ENCODE measurements at regions not wholly inside any gene's neighbourhood (a gene's known extent, or its start where the extent isn't known, plus 50 kb on each side); places are given as distances from the start of the nearest gene placed in this dataset.

DNA sequence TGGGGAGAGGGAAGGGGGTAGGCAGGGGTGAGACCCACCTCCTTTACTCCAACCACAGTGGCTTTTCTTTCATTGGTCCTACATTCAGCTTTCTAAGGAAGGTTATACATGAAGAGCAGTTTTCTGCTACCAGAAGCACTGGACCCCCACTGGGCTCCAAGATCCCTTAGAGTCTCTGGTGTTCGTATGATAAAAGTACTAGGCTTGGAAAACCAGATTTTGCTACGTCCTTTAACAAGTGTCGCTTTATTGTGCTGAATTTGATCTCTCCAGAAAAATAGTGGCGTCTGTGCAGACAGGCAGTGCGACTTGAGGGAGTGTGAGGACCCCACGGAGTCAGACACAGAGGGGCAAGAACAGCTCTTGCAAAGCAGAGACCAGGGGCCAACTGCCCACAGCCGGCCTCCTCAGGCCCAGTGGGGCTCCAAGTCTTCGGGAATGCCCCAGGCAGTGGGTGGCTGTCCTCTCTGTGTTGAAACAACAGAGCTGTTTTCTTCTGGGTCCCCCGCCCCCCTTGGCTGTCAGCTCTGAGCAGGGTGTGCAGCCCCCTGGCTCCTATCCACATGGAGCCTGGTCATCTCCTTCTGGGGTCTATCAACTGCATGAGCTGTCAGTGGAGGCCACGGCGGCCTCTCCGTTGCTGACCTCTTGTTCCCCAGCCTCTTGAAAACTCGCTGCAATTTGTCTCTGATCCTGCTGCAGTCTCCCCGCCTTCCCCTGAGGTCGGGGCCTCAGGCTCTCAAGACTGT is 333.2 kb downstream of the RPS24 start:
- DNase-seq (ENCODE audit: low read depth): no peak

DNA sequence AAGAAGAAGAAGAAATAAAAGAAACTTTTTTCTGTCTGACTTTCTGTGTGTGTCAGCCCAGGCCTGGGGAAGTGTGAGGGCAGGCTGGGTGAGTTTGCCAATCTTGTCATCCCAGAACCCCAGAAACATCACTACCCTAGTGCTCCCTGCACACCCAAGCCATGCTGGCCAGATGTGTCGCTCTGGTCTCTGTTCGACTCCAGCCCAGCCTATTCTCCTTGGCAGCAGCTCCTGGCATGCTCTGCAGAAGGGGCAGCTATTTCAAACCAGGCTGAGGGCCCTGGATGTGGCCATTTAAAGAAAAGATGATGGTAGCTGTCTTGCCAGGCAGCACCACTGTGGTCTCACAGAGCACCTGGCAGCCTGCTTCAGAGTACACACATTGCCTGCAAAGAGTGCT is 334.1 kb downstream of the RPS24 start:
- no peak for DNase-seq (ENCODE audit: low read depth)

DNA sequence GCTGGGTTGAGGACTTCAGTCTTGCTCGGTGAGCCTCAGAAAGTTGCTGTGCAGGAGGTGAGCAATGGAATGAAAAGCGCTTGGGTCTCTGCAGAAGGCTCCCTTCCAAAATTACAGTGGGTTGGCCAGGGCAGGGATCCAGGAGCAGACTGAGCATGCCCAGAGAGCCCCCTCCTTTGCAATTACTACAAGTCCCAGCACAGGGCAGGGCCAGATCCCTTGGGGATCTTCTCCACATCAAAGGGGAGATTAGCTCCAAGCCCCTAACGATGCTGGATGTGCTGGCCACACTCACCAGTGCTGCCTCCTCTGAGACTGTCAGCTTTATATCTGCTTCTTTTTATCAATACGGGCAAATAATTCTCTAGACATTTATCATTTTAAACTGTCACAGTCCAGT is 337.5 kb downstream of the RPS24 start:
- no peak for DNase-seq (ENCODE audit: low read depth)

DNA sequence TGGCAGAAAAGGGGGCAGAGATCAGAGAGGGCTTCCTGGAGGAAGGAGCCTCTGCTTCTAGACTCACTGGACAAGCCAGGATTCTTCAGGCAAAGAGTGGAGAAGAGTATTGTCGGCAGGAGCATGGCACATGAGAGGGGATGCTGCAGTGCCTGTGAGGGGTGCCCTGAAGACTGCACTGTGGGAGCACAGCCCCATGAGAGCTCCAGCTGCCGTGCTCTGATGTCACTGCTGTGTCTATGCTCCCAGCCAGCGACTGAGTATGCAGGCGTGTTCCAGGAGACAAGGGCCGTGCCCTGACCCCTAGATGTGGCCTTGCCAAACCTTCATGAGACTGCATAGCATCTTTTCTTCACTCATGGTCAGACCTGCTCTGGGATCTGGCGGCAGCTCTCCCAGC is 339.1 kb downstream of the RPS24 start:
- no peak for DNase-seq (ENCODE audit: low read depth)

DNA sequence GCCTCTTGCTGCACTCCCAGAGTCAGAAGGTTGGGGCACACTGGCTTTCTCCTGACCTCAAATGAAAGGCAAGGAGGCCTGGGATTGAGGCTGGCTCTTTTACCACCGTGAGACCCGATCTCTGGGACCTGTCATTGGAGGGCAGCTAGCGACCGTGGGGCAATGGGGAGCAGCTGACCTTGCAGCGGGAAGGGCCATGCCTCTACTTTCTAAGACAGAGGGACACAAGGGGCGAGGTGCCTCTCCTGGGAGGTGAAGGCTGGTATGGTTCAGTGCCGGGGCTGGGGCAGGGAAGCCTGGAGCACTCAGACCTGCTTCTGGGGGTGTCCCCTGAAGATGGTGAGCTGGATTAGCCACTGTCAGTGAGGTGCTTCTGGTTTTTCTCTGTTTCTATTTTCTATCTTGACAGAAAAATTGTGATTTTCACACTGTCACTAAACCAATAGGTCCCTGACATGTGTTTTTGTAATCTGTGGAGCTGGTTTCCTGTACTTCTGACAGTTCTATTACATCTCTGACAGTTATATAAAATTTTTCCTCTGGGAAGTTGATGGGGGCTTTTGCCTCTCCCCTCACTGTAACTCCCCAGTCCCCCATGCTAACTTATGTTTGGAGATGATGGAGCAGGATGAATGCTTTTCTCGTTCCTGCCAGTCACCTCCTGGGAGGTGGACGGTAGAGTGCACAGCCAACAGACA is 340.8 kb downstream of the RPS24 start:
- no peak for DNase-seq (ENCODE audit: low read depth)

DNA sequence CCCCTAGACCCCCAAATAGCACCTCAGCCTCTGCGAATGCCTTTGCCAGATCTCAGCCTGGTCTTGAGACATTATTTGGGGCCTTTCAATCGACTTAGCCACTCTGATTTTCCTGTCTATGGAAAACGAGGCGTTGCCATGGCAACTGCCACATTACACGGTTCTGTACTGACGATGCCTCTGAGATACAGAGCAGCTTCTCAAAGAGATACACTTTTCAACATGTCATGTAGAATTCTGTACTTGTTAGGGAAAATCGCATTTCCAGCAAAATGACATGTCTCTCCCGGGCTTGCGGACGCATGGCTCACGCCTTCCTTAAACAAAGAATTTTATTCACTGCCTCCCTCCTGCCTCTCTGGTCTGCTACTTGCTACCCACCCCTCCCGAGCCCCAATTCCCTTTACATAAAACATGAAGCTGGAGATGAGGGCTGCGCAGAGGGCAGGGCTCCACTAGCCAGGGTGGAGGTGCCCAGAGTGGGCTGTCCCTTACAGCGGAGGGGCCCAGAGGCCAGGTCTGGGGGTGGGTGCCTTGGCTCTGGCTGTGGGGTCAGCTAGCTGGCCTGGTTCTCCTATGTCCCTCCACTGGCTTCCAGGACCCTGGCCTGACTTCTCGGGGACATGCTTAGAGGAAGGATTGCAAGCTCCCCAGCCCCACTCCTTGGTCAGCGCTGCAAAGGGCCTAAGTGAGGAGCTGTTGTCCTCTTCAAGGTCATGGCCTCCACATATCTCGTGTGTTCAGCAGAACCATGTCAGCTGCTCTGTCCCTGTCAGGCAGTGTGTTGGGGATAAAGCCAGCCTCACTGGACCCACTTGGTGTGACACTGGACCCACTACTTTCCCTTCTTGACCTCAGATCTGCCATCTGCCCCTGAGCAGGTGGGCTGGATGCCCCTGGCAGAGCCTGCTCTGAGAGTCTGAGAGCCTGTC is 342.5 kb downstream of the RPS24 start:
- DNase-seq (ENCODE audit: low read depth): no peak

DNA sequence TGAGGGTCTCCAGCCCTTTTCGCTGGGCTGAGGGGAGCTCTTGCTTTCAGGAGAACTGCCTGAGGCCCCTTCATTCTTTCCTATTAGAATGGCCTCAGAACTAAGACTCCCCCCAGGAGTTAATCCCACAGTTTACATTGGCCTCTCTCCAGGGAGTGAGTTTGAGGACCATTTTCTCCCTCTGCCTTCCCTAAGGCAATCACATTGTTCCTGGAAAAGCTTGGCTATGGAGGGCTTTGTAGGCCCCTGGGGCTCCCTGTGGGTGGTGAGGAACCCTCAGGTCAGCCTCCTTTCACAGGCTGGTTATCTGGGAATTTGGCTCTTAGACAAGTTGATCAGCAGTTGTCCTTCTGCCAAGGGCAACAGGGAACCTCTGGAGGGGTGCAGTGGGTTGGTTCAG is 343.7 kb downstream of the RPS24 start:
- DNase-seq (ENCODE audit: low read depth): no peak

DNA sequence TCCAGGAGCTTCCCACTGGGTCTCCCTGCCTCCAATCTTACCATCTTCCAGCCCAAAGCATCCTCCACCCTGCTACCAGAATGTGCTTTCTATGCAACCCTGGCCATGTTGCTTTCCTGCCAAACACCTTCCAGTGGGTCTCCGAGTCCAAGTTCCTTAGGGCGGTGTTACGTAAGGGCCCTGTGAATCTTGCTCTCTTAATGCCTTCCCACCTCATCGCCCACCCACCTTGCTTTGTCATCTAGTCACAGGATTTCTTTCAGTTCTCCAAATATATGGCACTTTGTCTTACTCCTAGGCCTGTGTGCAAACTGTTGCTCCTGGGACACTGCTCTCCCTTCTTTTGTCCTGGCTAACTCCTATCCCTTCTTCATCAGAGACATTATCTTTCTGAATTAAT is 344.5 kb downstream of the RPS24 start:
- DNase-seq (ENCODE audit: low read depth): no peak

DNA sequence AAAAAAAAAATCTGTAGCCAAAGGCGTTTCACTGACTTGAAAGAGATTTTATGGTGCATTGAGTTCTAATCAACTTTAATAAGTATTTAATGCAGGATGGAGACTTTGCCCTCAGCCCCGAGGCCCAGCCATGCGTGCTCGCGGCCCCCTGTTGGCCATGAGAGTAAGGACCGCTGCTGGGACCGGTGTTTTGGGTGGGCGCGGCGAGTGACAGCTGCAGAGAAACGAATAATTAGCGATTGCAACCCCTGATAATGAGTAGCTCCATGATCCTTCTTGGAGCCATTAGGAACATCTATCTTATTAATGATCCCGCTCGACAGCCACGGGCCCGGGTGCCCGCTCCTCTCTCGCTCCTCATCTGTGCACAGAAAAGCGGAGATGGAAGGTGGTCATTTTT is 347.4 kb downstream of the RPS24 start:
- DNase-seq (ENCODE audit: low read depth): no peak

DNA sequence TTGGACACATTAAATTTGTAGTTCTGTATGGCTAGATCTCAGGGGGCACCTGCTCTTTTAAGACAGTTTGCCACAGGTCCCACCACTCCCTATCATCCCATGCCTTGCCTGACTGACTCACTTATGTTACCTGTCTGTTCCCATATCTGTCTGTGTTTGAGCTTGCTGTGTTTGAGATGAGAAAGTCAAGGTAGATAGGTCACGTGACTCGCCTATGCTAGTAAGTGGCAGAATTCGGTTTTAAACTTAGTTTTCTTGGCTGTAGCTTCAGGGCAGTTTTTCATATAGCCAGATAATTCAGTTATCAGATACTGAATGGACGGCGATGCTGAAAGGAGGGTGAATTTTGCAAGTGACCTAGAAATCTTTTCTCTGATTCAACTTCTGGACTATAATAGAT is 348.4 kb downstream of the RPS24 start:
- DNase-seq (ENCODE audit: low read depth): no peak

DNA sequence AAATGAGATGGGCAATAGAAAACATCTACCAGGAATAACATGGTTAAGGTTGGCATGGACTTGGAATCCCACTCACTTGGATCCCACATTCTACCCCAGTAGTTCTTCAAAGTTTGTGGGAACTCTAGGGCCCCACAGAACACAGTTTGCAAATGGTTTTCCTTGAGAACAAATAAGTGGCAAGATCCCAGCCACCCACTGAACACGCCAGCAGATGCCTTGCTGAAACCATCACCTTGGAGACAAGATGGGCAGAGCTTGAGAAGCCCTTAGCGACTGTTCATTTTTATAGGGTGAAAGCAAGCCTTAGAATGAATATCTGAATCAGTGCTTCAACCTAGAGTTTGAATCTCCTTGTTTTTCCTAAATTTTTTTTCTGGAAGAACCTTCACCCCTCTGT is 349.1 kb downstream of the RPS24 start:
- DNase-seq (ENCODE audit: low read depth): no peak

DNA sequence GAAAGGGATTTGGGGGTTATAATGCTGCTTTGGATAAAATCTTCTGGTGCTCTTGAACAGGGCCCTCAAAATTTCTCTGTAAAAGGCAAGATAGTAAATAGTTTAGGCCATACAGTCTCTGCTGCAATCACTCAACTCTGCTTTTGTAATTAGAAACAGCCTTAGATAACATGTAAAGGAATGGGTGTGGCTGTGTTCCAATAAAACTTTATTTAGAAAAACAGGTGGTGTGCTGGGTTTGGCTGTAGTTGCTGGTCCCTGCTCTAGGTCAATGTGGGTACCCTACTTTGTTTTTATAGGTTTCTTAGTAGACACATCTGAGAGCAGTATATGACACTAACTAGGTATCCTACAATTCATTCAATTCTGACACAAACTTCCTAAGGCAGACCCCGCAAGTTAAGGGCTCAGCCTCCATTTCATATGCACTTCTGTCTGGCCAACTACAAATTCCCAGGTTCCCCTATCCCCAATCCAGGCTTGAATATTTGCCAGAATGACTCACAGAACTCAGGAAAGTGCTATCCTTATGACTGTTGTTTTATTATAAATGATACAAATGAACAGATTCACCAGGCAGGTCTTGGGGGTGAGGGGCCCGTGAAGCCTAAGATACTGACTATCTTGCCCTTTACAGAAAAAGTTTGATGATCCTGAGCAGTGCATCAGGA is 349.9 kb downstream of the RPS24 start:
- no peak for DNase-seq (ENCODE audit: low read depth)

DNA sequence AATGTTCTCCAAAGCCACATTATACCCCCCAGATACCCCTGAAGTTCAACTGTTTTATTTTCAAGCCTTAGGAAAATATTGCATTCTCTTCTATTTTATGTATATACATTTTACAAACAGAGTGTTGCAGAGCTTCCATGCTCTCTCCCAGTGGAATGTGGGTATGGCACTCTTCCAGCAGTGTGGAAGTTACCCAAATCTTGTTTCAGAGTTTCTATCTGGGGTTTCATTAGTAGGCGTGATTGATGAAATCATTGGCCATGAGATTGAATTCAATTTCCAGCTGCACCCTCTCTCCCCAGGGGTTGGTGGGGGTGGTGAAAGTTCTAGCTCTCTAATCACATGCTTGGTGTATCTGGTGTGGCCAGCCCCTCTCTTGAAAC is 350.4 kb downstream of the RPS24 start:
- no peak for DNase-seq (ENCODE audit: low read depth)

DNA sequence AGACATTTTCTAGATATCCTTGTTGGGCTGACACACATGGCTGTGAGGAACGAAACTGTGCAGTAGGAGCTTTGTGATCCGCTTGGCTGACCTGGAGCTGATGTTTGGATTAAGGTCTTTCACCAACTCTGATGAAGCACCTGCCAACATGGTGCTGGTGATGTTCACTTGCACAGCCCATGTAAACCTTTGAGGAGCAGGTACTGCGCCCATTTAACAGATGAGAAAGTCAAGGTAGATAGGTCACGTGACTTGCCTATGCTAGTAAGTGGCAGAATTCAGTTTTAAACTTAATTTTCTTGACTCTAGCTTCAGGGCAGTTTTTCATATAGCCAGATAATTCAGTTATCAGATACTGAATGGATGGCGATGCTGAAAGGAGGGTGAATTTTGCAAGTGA is 351.9 kb downstream of the RPS24 start:
- no peak for DNase-seq (ENCODE audit: low read depth)

DNA sequence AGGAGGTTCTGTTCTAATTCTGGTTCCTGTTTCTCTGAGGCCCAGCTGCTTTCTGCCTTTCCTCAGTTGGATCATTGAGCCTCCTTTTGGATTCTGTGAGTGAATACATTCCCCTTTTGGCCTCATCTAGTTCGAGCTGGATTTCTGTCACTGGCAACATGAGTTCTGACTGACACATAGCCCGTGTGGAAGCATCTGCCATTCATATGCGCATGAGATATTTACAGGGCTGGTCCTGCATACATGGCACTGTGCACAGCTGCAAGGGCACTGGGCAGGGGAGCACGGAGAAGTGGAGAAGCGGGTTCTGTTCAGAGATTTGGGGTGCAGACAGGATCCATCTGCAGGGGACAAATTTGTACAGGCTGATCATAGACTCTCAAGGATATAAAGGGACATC is 352.8 kb downstream of the RPS24 start:
- DNase-seq (ENCODE audit: low read depth): no peak

DNA sequence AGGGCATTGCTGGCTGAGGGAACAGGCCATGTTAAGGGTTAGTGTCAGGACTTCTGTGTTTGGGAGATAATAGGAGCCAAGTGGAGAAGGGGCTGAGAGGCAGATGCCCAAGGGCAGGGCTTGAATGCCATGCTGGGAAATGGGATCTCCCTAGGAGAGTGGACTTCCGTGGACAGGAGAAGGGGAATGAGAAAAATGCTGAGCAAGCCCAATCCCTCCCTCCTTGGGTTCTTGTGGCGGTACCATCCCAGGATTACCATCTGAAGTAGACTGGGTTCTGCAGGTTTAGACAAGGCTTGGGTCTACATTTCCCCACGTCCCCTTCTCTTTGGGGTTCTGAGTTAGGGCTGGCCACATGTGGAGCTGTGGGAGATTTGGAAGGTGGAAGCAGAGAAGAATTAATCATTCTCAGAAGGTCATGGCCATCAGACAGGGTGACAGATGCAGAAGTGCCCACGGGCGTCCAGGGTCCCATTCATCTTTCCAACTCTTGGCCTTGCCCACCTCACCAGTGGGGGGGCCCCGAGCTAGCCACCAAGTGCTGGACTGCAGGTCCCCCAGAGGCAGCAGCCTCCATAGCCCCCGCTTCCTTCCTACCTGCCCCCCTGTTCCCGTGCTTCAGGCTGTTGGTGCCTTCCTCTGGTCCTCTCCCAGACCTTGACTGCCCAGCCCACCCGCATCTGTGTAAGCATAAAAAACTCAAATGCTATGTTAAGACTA is 354.8 kb downstream of the RPS24 start:
- no peak for DNase-seq (ENCODE audit: low read depth)

DNA sequence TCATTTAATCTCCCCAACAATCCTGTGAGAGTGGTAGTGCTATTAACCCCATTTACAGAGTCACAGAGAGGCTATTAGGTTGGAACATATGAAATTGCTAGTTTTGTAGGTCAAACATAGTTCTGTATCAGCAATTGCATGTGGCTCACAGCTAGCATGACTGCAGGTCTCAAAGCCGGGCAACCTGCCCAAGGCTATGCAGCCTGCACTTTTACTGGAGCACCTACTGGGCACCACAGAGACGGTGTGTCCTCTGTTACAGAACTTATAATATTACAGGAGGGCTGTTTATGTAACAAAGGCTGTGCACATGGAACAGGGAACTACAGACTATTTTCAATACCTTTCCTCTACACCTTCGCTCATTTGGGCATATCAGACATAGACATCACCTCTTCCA is 355.8 kb downstream of the RPS24 start:
- DNase-seq (ENCODE audit: low read depth): no peak

DNA sequence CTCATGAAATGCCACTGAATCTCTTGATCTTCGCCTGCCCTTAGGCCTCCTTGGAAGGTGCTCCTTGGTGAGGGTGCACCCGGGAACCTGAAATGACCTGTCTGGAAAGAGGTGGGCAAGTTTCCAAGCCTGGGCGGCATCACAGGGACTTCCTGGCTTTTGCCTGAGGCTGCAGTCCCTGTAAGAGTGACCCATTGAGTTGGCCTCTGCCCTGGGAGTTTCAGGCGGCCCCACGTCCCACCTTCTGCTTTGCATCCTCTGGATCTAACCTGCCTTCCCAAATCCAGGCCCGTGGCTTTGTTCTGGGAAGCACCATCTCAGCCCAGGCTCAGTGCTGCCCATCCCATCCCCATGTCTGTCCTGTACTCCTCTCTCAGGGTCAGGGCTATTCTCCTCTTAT is 356.4 kb downstream of the RPS24 start:
- no peak for DNase-seq (ENCODE audit: low read depth)

DNA sequence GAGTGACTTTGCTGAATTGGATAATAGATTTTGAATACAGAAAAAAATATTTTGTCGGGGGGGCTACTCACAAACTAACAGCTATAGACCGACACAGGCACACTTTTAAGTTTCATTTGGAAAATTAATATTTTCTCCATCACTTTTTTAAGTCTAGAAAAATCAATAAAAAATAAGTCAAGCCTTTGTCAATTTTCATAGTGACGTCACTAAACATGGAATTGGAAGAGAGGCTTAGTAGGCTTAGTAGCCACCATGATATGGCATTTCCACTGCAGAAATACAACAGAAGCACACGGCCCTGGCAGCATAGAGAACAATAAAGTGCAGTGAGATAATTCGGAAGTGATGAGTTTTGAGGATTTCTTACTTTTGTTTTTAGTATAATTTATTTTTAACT is 357.2 kb downstream of the RPS24 start:
- DNase-seq (ENCODE audit: low read depth): no peak

DNA sequence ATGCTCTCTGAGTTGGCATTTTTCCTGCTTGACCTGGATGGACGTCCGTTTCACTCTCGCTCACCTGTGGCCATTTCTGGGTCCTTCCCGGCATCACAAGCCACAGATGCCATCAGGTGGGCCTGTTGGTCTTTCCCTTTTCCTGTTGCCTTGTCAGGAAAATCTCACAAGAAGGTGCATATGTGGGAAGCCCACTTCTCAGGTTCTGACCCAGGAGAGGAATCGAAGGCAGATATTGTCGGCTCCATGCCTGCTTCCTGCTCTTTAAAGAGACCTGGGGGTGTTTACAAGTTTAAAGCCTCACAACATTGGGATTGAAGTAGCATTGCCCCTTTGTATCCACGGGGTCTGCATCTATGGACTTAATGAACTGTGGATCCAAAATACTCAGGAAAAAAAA is 357.9 kb downstream of the RPS24 start:
- no peak for DNase-seq (ENCODE audit: low read depth)

DNA sequence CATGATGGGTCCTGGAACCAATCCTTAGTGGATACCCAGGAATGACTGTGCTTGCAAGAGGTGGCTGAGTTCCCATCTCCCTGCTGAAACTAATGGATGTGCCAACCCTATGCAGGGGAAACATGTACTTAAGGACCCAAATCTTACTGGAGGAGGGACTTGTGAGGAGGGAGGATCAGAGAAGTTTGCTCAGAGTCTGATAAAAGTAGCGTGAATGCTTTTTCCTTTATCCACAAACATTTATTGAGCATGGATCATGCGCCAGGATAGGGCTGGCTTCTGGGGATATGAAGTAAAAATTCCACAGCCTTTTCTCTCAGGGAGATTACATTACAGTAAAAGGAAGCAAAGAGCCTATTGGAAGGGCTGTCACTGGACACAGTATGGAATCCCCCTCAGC is 358.5 kb downstream of the RPS24 start:
- DNase-seq (ENCODE audit: low read depth): no peak

DNA sequence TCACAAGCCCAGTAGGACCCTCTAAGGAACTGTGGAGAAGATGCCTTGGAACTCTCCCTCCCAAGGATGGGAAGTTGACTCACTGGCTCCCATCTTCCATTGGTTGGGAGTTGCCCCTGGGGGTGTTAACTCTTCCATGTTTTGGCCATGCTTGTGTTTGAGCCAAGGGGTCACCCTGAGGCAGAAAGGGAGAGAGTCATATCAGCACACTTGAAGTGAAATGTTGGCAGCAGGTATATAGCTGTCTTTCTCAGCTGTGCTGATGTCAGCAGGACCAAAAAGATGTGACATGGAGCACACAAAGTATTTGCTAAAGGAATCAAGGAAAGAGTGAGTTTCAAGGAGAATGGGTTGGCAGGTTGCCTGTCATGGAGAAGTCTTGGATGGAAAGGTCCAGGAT is 359.4 kb downstream of the RPS24 start:
- DNase-seq (ENCODE audit: low read depth): no peak

Measured in stimulated activated CD8-positive, alpha-beta memory T cell treated with anti-CD3 and anti-CD28 coated beads, Interleukin-12 subunit alpha, Interleukin-12 subunit beta, amount 100 ng/mL, for 4 hours (primary cell).